BE2C (cell line): ENCODE measurements at regions not wholly inside any gene's neighbourhood (a gene's known extent, or its start where the extent isn't known, plus 50 kb on each side); places are given as distances from the start of the nearest gene placed in this dataset.

Experiments used
- DNase-seq: peaks from one replicate; pipeline ENCODE4 v3.0.0-alpha.2; 2020
- H3K27me3 ChIP-seq: fragments of 250-450 bp; sonication (Bioruptor Pico); 2 replicates; pipeline ENCODE4 v1.5.1; 2020; ENCODE audit warnings: mild to moderate bottlenecking
- H3K36me3 ChIP-seq: fragments of 250-450 bp; sonication (Bioruptor Pico); 2 replicates; pipeline ENCODE4 v1.5.1; 2020; ENCODE audit warnings: mild to moderate bottlenecking
- H3K4me1 ChIP-seq: fragments of 250-450 bp; sonication (Bioruptor Pico); 2 replicates; pipeline ENCODE4 v1.5.1; 2020
- H3K4me3 ChIP-seq: 2 replicates; pipeline ENCODE4 v1.5.1; 2011; ENCODE audit warnings: low read depth, low read length
- H3K9me3 ChIP-seq: fragments of 250-450 bp; sonication (Bioruptor Pico); 2 replicates; pipeline ENCODE4 v1.5.1; 2020
- TF ChIP-seq, protein P1 (sequence below): IDR thresholded peaks from 2 replicates; pipeline ENCODE4 v1.5.1; 2012; ENCODE audit warnings: mild to moderate bottlenecking, low read depth, low read length

DNA sequence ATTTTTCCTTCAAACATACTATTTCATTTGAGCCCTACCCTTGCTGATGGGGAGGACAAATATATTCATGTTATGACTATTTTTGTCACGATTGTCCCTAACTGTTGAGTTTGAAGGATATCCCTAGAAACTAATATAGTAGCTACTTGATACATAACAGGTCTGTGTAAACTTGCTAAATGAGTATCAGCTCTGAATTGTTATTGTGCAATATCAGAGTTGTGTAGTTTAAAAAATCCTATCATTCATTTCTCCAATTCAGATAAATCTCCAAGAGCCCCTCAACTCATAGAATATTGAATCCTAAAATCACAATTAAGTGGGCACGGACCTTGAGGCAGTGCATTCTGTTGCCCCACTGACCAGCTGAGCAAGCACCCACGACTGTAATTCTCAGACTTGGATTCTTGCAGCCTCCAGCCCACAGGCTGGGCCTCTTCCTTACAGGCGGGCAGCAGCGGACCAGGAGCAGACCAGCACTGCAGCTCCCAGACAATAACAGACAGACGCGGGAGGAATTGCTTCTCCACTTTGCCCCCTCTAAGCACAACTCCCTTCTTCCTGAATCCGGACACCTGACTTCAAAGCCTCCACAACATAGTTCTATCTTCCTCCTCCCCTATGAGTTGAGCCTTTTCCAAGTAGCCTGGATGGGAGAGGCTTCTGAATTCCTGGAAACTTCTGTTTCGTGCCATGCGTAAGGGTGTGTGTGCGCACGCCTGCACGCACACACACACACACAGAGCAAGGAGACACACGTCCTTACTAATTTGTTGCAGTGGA is 337.6 kb upstream of the ARGLU1 start:
- Histone ChIP-seq H3K36me3 (no peaks in the 10 kb centered on the region), H3K4me1 (no peaks in the 10 kb centered on the region), H3K9me3 (no peaks in the 10 kb centered on the region), H3K27me3 (no peaks in the 10 kb centered on the region), H3K4me3 (no peak overlapping the region)
- no peak for DNase-seq
- TF ChIP-seq, protein P1, sequence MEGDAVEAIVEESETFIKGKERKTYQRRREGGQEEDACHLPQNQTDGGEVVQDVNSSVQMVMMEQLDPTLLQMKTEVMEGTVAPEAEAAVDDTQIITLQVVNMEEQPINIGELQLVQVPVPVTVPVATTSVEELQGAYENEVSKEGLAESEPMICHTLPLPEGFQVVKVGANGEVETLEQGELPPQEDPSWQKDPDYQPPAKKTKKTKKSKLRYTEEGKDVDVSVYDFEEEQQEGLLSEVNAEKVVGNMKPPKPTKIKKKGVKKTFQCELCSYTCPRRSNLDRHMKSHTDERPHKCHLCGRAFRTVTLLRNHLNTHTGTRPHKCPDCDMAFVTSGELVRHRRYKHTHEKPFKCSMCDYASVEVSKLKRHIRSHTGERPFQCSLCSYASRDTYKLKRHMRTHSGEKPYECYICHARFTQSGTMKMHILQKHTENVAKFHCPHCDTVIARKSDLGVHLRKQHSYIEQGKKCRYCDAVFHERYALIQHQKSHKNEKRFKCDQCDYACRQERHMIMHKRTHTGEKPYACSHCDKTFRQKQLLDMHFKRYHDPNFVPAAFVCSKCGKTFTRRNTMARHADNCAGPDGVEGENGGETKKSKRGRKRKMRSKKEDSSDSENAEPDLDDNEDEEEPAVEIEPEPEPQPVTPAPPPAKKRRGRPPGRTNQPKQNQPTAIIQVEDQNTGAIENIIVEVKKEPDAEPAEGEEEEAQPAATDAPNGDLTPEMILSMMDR, result no peak

GRCh38 chr13:106899442-106899841 is 331.5 kb upstream of the ARGLU1 start:
- no peak overlapping the region for H3K4me3 ChIP-seq
- H3K9me3 ChIP-seq, result no peaks in the 10 kb centered on the region
- no peak for DNase-seq
- no peaks in the 10 kb centered on the region for H3K36me3 ChIP-seq
- TF ChIP-seq, protein P1, result no peak
- no peaks in the 10 kb centered on the region for H3K4me1 ChIP-seq
- H3K27me3 ChIP-seq, result no peaks in the 10 kb centered on the region

- no peaks in the 10 kb centered on the region for H3K36me3 ChIP-seq
- TF ChIP-seq, protein P1, result no peak
- no peak for DNase-seq
- H3K9me3 ChIP-seq, result no peaks in the 10 kb centered on the region
- H3K4me1 ChIP-seq, result no peaks in the 10 kb centered on the region
- H3K4me3 ChIP-seq, result no peak overlapping the region
- H3K27me3 ChIP-seq, result no peaks in the 10 kb centered on the region
Observed at GRCh38 chr13:106898231-106898630, 330.3 kb upstream of the ARGLU1 start.

- Histone ChIP-seq H3K9me3 (no peaks in the 10 kb centered on the region), H3K27me3 (no peaks in the 10 kb centered on the region), H3K36me3 (no peaks in the 10 kb centered on the region), H3K4me1 (no peaks in the 10 kb centered on the region), H3K4me3 (no peak overlapping the region)
- TF ChIP-seq, protein P1, result no peak
- no peak for DNase-seq
Observed at GRCh38 chr13:106888148-106888547, 320.2 kb upstream of the ARGLU1 start.

DNA sequence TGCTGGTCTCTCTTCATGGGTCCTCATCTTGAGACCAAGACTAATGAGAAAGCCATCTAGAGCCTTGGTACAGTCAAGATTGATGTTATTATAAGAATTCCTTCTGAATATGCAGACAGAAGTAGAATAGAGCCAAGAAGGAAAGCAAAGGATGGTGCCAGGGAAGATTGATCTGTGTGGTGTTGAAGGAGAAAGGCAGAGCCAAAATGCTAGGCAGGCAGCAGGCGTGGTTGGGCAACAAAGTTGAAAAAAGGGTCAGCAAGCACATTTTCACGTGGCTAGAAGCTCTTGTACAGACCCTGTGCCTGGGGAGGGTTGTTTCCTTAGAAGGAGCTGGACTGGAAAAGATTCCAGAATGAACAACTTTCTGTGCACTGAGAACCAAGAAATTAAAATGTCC is 319.7 kb upstream of the ARGLU1 start:
- Histone ChIP-seq H3K4me1 (no peaks in the 10 kb centered on the region), H3K27me3 (0 out of 2 replicates have a peak, but pooled peaks cover under 1% of the 10 kb centered on the region), H3K36me3 (no peaks in the 10 kb centered on the region), H3K9me3 (no peaks in the 10 kb centered on the region), H3K4me3 (no peak overlapping the region)
- DNase-seq, result no peak
- TF ChIP-seq, protein P1, result no peak

DNA sequence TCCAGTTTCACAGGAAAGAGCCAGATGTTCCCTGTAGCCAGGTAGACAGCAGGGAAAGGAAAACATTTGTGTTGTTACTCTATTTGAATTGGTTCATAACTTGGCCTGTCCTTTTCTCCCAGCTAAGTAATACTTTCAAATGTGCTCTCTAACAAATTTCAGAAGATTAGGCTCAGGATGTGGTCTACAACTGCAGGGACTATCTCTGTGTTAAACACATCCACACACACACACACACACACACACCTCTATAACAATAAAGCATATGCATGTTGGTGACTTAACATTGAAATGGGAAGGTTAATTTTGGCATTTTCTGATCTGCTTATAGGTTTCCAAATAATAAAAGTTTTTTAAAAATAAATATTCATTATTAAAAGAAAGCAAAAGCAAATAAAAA is 316.0 kb upstream of the ARGLU1 start:
- DNase-seq, result no peak
- Histone ChIP-seq H3K4me1 (no peaks in the 10 kb centered on the region), H3K36me3 (no peaks in the 10 kb centered on the region), H3K9me3 (no peaks in the 10 kb centered on the region), H3K27me3 (0 out of 2 replicates have a peak, but pooled peaks cover 2% of the 10 kb centered on the region), H3K4me3 (no peak overlapping the region)
- TF ChIP-seq, protein P1, result no peak
